Right lobe of liver (tissue), 4 donors: ENCODE measurements at regions not wholly inside any gene's neighbourhood (a gene's known extent, or its start where the extent isn't known, plus 50 kb on each side); places are given as distances from the start of the nearest gene placed in this dataset.

Experiments used
- CTCF ChIP-seq, 4 donors: fragments of 200-600 bp in 3 of 4; fragments of 450-650 bp in 1 of 4; IDR thresholded peaks; one replicate each; pipeline versions ENCODE4 v1.5.1 to v1.8.0; 2016 to 2022; ENCODE audit warnings: antibody characterized with exemption in 4 of 4, mild to moderate bottlenecking in 2 of 4
- POLR2A ChIP-seq: fragments of 450-650 bp; IDR thresholded peaks from one replicate; pipeline ENCODE4 v1.6.1; 2017; ENCODE audit warnings: antibody characterized with exemption, mild to moderate bottlenecking
- donor health status: DM: no; HTN: no; CAD: no.
- donor health status: DM: no; HTN: no; CAD: no.
- donor health status: DM: no; HTN: yes; CAD: no.

GRCh38 chr15:60102748-60103147 lies 98.6 kb downstream of the FOXB1 start:
- no peak for TF ChIP-seq CTCF (IDR thresholded peaks at IDR 0.05)
- TF ChIP-seq POLR2A: no peak
